SK-N-MC (cell line): ENCODE measurements at regions not wholly inside any gene's neighbourhood (a gene's known extent, or its start where the extent isn't known, plus 50 kb on each side); places are given as distances from the start of the nearest gene placed in this dataset.

Experiments
- EZH2 ChIP-seq: fragments of 200-600 bp; sonication (generic); IDR thresholded peaks from one replicate; pipeline ENCODE4 v1.6.1; 2017; ENCODE audit warnings: antibody characterized with exemption
- FOXP2 ChIP-seq: optimal IDR thresholded peaks from 2 replicates; pipeline ENCODE3; 2011; ENCODE audit warnings: mild to moderate bottlenecking, moderate library complexity; ENCODE audit not compliant: insufficient read depth; ENCODE audit errors: extremely low read length, control extremely low read depth
- POLR2AphosphoS5 ChIP-seq: IDR thresholded peaks from 2 replicates; pipeline ENCODE4 v1.6.1; 2012; ENCODE audit warnings: mild to moderate bottlenecking, low read depth, low read length, borderline replicate concordance

DNA sequence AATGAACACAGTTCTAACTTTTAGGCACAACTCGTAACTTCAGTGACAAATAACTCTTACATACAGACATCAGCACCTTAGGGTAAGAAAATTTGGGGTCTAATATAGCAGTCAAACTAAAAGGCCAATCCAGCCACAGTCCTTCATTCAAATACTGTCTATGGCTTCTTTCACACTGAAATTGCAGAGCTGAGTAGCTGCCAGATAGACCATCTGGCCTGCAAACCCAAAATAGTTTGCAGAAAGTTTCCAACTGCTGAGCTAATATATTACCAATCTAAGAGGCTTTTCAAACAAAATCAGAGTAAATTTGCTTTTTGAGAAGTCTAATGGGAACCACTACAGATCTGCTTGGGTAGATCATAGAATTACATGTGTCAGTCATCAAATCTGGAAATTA lies 183.4 kb downstream of the GALR1 start:
- TF ChIP-seq EZH2, result no peak
- no peak for TF ChIP-seq POLR2AphosphoS5
- no peak for TF ChIP-seq FOXP2
